Stimulated activated naive CD4-positive, alpha-beta T cell (primary cell): ENCODE measurements at regions not wholly inside any gene's neighbourhood (a gene's known extent, or its start where the extent isn't known, plus 50 kb on each side); places are given as distances from the start of the nearest gene placed in this dataset.
"Not testable (repeated sequence)": the region's sequence is repeated elsewhere in the genome, so short reads cannot be mapped to it uniquely, and the experiment has no call there.

ENCODE experiments used
- DNase-seq, 6 experiments: peaks; one replicate each; lab custom pipeline; 2025; lab: John Stamatoyannopoulos, UW

GRCh38 chr2:242004902-242005230, 135.3 kb downstream of the RTP5 start:
- DNase-seq, result no peak

DNA sequence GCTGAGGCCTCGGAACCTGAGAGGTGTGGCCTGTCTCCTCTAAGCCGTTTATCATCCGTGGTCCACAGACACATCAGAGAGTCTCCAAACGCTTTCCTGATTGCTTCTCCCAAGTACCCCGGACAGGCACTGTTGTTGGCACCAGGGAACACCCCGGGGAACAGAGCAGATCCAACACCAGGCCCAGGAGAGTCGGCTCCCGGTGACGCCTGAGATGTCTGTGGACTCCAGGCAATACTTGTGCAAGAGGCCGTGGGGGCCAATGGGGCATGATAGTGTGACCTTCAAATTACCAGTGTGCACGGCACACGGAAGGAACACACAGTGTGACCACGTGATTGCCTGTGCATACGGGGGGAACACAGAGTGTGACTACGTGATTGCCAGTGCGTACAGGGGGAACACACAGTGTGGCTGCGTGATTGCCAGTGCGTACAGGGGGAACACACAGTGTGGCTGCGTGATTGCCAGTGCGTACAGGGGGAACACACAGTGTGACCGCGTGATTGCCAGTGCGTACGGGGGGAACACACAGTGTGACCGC, 136.6 kb downstream of the RTP5 start:
- not testable (repeated sequence) for DNase-seq

DNA sequence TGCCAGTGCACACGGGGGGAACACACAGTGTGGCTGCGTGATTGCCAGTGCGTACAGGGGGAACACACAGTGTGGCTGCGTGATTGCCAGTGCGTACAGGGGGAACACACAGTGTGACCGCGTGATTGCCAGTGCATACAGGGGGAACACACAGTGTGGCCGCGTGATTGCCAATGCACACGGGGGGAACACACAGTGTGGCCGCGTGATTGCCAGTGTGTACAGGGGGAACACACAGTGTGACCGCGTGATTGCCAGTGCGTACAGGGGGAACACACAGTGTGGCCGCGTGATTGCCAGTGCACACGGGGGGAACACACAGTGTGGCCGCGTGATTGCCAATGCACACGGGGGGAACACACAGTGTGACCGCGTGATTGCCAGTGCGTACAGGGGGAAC, 139.4 kb downstream of the RTP5 start:
- DNase-seq, result not testable (repeated sequence)

- not testable (repeated sequence) for DNase-seq
These were observed 140.3 kb downstream of the RTP5 start for GRCh38 chr2:242009846-242010245.

DNA sequence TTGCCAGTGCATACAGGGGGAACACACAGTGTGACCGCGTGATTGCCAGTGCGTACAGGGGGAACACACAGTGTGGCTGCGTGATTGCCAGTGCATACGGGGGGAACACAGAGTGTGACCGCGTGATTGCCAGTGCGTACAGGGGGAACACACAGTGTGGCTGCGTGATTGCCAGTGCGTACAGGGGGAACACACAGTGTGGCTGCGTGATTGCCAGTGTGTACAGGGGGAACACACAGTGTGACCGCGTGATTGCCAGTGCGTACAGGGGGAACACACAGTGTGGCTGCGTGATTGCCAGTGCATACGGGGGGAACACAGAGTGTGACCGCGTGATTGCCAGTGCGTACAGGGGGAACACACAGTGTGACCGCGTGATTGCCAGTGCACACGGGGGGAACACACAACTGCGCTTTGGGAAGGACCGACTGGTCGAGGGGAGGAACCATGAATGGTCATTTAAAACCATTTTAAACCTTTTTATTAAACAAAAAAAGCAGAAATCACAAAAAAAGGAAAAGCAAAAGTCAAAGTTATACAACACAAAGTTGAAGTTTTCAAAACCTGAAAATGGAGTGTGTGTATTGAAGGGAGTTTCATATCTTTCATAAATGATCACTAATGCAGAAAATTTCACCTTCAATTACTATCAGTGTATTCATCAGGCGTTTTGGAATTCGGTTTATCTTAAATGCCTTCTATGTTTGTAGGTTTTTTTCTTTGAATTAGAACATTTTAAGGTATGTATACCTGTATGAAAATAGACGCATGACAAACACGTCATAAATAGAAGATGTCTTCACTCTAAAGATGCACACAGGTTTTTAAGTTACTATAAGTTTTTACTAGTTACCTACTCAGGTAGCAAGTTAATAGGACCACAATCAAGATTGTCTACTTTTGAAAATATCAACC, 141.0 kb downstream of the RTP5 start:
- not testable (repeated sequence) for DNase-seq

GRCh38 chr2:242011167-242011513, 141.6 kb downstream of the RTP5 start:
- DNase-seq, result peak in 1 of 6 experiments; percentile 19

- DNase-seq, result no peak
These were observed 142.0 kb downstream of the RTP5 start for GRCh38 chr2:242011516-242011915.

DNA sequence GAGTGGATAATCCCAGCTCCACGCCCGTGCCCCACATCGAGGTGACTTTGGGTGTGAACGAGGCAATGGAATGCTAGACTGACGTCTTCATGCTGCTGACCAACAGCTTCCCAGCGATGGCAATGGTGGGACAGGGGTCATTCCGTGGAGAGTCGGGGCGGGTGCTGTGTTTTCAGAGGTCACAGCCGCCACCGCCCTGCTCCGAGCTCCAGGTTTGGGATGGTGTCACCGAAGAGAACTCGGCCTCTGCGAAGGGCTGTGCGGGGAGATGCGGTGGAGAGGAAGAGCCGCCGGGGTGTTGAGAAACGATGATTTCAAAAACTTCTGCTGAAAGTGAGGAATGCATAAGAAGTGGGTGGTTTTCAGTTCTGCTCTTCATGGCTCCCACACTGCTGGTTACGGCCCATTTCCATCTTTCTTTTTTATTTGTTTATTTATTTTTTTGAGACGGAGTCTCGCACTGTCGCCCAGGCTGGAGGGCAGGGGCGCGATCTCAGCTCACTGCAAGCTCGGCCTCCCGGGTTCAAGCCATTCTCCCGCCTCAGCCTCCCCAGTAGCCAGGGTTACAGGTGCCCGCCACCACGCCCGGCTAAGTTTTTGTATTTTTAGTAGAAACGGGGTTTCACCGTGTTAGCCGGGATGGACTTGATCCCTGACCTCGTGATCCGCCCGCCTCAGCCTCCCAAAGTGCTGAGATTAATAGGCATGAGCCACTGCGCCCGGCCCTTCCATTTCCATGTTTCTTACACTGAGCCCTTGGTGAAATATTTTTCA, 142.6 kb downstream of the RTP5 start:
- no peak for DNase-seq

- no peak for DNase-seq
These were observed 143.6 kb downstream of the RTP5 start for GRCh38 chr2:242012956-242013764.

- DNase-seq, result no peak
These were observed 144.2 kb downstream of the RTP5 start for GRCh38 chr2:242013771-242014170.

DNA sequence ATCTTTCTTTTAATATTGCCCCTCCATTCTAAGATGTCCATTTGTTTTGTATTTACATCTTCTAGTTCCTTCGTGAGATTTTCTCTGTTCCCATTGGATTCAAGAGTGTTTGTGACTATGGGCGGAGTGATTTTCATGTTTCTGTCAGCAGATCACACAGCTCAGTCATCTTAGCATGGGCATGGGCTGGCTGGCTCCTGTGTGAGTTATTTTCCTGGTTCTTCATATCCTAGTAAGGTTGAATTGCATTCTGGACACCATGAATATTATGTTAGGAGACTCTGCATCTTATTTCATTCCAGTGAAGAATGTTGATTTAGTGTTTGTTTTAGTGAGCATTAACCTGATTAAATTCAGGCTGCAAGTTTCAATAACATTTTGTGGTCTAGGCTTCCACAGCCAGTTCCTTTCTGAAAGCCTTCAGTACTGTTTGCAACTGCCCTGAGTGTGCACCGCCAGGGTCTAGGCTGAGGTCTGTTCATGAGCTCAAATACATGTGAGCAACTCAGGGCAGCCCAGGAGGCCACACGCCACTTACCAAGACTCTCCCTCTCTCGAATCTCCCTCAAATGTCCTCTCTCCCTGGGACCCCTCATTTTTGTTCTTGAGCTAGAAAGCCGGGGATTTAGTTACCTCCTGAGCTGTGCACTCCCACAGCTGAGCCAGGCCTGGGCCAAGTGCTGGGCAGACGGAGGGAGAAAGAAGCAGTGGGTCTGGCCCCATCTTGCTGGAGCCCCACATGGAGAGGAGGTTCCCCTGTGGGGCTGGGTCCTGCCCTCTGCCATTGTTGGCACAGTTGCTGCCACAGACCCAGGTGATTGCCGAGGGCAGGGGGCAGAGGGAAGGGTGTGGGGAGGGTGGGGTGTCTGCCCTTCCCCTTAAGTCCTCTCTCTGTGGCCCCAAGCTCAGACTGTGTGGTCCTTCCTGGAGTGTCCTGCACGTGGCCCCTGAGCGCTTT, 145.9 kb downstream of the RTP5 start:
- no peak for DNase-seq

GRCh38 chr2:242017086-242017485, 147.6 kb downstream of the RTP5 start:
- no peak for DNase-seq

GRCh38 chr2:242018416-242018815, 148.9 kb downstream of the RTP5 start:
- DNase-seq, result not testable (repeated sequence)

DNA sequence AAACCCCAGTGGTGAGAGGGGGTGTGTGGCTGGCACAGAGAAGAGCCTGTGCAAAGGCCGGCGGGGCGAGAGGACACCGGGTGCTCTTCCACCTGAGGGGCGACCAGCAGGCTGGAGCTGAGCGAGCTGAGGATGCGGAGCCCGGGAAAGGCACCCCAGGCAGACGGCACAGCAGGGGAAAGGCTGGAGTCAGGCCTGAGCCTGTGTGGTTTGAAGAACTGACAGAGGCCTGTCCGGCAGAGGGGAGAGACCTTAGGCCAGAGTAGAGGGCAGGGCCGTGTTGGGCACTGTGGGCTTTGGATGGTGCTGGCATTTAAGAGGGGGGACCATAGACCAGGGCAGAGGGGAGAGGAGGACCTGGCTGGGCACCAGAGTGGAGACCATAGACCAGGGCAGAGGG, 149.8 kb downstream of the RTP5 start:
- DNase-seq, result no peak

DNA sequence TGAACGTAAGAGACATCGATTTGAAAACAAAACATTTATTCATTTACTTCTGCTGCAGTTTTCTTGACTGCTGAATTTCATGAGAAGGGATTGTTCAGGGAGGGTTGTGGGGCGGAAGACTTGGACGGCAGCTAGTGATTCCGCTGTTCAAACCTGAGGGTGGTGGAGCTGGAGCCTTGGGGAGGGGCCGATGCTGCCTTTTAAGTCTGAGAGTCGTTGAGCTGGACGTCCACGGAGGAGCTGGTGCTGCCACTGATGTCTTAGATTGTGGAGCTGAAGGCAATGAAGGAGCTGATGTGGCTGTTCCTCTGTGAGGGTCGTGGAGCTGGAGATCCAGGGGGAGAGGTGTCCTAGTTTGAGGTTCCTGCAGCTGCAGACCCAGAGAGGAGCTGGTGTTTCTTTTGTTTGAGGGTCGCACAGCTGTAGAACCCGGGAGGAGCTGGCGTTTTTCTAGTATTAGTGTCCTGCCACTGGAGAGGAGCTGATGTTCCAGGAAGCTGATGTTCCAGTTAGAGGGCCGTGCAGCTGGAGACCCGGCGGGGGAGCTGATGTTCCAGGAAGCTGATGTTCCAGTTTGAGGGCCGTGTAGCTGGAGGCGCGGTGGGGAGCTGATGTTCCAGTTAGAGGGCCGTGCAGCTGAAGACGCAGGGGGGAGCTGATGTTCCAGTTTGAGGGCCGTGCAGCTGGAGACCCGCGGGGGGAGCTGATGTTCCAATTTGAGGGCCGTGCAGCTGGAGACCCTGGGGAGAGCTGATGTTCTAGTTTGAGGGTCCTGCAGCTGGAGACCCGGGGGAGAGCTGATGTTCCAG, 150.9 kb downstream of the RTP5 start:
- no peak for DNase-seq

DNA sequence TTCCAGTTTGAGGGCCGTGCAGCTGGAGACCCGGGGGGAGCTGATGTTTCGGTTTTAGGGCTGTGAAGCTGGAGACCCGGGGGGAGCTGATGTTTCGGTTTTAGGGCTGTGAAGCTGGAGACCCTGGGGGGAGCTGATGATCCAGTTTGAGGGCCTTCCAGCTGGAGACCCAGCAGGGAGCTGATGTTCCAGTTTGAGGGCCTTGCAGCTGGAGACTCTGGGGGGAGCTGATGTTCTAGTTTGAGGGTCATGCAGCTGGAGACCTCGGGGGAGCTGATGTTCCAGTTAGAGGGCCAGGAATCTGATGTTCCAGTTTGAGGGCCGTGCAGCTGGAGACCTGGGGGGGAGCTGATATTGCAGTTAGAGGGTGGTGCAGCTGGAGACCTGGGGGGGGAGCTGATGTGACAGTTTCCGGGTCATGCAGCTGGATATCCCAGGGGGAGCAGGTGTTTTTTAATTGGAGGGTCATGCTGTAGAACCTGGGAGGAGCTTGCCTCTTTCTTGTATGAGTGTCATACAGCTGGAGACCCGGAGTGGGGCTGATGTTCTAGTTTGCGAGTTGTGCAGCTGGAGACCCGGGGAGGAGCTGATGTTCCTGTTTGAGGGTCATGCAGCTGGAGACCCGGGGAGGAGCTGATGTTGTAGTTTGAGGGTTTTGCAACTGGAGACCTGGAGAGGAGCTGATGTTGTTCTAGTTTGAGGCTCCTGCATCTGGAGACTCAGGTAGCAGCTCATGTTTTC, 153.2 kb downstream of the RTP5 start:
- DNase-seq, result no peak

GRCh38 chr2:242024751-242025355, 155.3 kb downstream of the RTP5 start:
- no peak for DNase-seq

DNA sequence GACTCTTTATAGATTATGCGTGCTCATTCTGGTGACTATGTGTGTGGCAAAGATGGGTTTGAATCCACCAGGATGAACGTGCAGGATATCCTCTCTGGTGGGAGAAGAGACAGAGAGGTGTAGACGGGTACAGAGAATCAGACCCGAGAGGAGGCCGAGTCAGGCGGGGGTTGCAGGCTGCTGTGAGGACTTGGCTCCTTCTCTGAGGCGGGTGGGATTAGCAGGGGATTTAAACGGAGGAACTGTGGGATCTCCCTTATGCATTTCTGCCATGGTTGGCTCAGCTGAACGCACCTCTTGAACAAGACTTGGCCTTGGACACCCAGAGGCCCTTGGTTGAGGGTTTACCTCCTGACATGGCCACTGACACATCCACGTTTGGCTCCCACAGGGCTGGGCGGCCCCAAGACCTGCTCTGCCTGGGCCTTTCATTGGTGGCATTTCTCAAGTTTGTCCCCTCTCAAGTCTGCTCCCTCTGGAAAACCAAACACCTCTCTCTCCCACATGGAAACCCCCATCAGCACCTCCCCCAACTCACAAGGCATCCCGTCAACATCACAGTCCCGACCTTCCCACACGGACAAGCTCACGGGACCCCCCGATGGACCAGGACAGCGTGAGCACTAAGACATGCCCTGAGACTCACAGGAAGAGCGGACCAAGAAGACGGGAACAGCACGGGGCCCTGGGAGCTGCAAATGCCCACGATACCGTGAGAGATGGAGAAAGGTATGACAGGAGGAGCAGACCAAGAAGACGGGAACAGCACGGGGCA, 158.3 kb downstream of the RTP5 start:
- DNase-seq, result no peak
